T-helper 17 cell (primary cell): ENCODE measurements at regions not wholly inside any gene's neighbourhood (a gene's known extent, or its start where the extent isn't known, plus 50 kb on each side); places are given as distances from the start of the nearest gene placed in this dataset.

Experiments
- ATAC-seq: fragments of 150-1000 bp; cut with Tn5 transposase; 2 replicates; pipeline ENCODE4 v1.10.0; 2021; ENCODE audit warnings: mild to moderate bottlenecking, moderate library complexity
- DNase-seq, 3 donors: peaks; one replicate each; pipeline versions ENCODE4 v3.0.0 to v3.0.0-alpha.2; 2020 to 2021
- H3K9me3 ChIP-seq: one replicate; pipeline ENCODE4 v1.7.0; 2013; ENCODE audit warnings: low read length, mild to moderate bottlenecking; ENCODE audit not compliant: control insufficient read depth, poor library complexity, severe bottlenecking
- H3K27ac Mint-ChIP-seq: one replicate; pipeline ENCODE4 v1.8.0; 2022; ENCODE audit warnings: mild to moderate bottlenecking, moderate library complexity, mixed read lengths
- H3K27me3 Mint-ChIP-seq: one replicate; pipeline ENCODE4 v1.8.0; 2022; ENCODE audit warnings: mixed read lengths
- H3K36me3 Mint-ChIP-seq: one replicate; pipeline ENCODE4 v1.8.0; 2022; ENCODE audit warnings: low read depth, mixed read lengths
- H3K4me1 Mint-ChIP-seq: one replicate; pipeline ENCODE4 v1.8.0; 2022; ENCODE audit warnings: mild to moderate bottlenecking, mixed read lengths
- H3K4me3 Mint-ChIP-seq: one replicate; pipeline ENCODE4 v1.8.0; 2022; ENCODE audit warnings: mild to moderate bottlenecking, moderate library complexity, mixed read lengths

- Mint-ChIP-seq H3K36me3 (no peaks in the 10 kb centered on the region), H3K27ac (no peak overlapping the region), H3K4me1 (no peaks in the 10 kb centered on the region), H3K27me3 (peaks cover 6% of the 10 kb centered on the region), H3K4me3 (no peak overlapping the region)
- no peak for ATAC-seq
- no peaks in the 10 kb centered on the region for H3K9me3 ChIP-seq
- DNase-seq = no peak
Observed at GRCh38 chr17:56030009-56030624, 123.2 kb upstream of the ANKFN1 start.

GRCh38 chr17:56031636-56032035 lies 121.6 kb upstream of the ANKFN1 start:
- no peak overlapping the region for H3K27ac Mint-ChIP-seq
- H3K4me1 Mint-ChIP-seq = no peaks in the 10 kb centered on the region
- no peaks in the 10 kb centered on the region for H3K36me3 Mint-ChIP-seq
- DNase-seq (no peak), ATAC-seq (no peak)
- H3K4me3 Mint-ChIP-seq = no peak overlapping the region
- no peaks in the 10 kb centered on the region for H3K9me3 ChIP-seq
- peaks cover 6% of the 10 kb centered on the region for H3K27me3 Mint-ChIP-seq

GRCh38 chr17:56034197-56034635 lies 119.1 kb upstream of the ANKFN1 start:
- Mint-ChIP-seq H3K4me3 (no peak overlapping the region), H3K27ac (no peak overlapping the region), H3K27me3 (peaks cover 6% of the 10 kb centered on the region), H3K4me1 (no peaks in the 10 kb centered on the region), H3K36me3 (no peaks in the 10 kb centered on the region)
- H3K9me3 ChIP-seq = no peaks in the 10 kb centered on the region
- no peak for ATAC-seq
- no peak for DNase-seq

- ATAC-seq (no peak), DNase-seq (no peak)
- Mint-ChIP-seq H3K27me3 (peaks cover 6% of the 10 kb centered on the region), H3K4me3 (no peak overlapping the region), H3K4me1 (no peaks in the 10 kb centered on the region), H3K27ac (no peak overlapping the region), H3K36me3 (no peaks in the 10 kb centered on the region)
- H3K9me3 ChIP-seq = no peaks in the 10 kb centered on the region
Observed at GRCh38 chr17:56038131-56038530, 115.1 kb upstream of the ANKFN1 start.

- DNase-seq (no peak), ATAC-seq (no peak)
- no peak overlapping the region for H3K4me3 Mint-ChIP-seq
- peaks cover 16% of the 10 kb centered on the region for H3K27me3 Mint-ChIP-seq
- H3K4me1 Mint-ChIP-seq = no peaks in the 10 kb centered on the region
- no peaks in the 10 kb centered on the region for H3K36me3 Mint-ChIP-seq
- no peak overlapping the region for H3K27ac Mint-ChIP-seq
- no peaks in the 10 kb centered on the region for H3K9me3 ChIP-seq
Observed at GRCh38 chr17:56045872-56046271, 107.4 kb upstream of the ANKFN1 start.

GRCh38 chr17:56047331-56047730 lies 105.9 kb upstream of the ANKFN1 start:
- no peak overlapping the region for H3K27ac Mint-ChIP-seq
- peaks cover 16% of the 10 kb centered on the region for H3K27me3 Mint-ChIP-seq
- H3K36me3 Mint-ChIP-seq = no peaks in the 10 kb centered on the region
- no peak overlapping the region for H3K4me3 Mint-ChIP-seq
- H3K9me3 ChIP-seq = no peaks in the 10 kb centered on the region
- no peak for DNase-seq
- no peaks in the 10 kb centered on the region for H3K4me1 Mint-ChIP-seq
- no peak for ATAC-seq

GRCh38 chr17:56057869-56058268 lies 95.4 kb upstream of the ANKFN1 start:
- H3K36me3 Mint-ChIP-seq = no peaks in the 10 kb centered on the region

GRCh38 chr17:56064506-56064905 lies 88.8 kb upstream of the ANKFN1 start:
- Mint-ChIP-seq H3K4me3 (no peak overlapping the region), H3K27me3 (no peaks in the 10 kb centered on the region), H3K4me1 (no peaks in the 10 kb centered on the region), H3K27ac (no peak overlapping the region), H3K36me3 (no peaks in the 10 kb centered on the region)
- ATAC-seq (no peak), DNase-seq (no peak)
- no peaks in the 10 kb centered on the region for H3K9me3 ChIP-seq

More at GRCh38 chr17:56057869-56058268, 95.4 kb upstream of the ANKFN1 start:
- Mint-ChIP-seq H3K4me1 (no peaks in the 10 kb centered on the region), H3K27ac (no peak overlapping the region), H3K27me3 (no peaks in the 10 kb centered on the region), H3K4me3 (no peak overlapping the region)
- no peaks in the 10 kb centered on the region for H3K9me3 ChIP-seq
- ATAC-seq (no peak), DNase-seq (no peak)

- no peaks in the 10 kb centered on the region for H3K9me3 ChIP-seq
- ATAC-seq = no peak
- Mint-ChIP-seq H3K27ac (no peak overlapping the region), H3K4me3 (no peak overlapping the region), H3K36me3 (no peaks in the 10 kb centered on the region), H3K27me3 (no peaks in the 10 kb centered on the region), H3K4me1 (no peaks in the 10 kb centered on the region)
- DNase-seq = no peak
Observed at GRCh38 chr17:56074361-56074890, 78.8 kb upstream of the ANKFN1 start.

- no peaks in the 10 kb centered on the region for H3K4me1 Mint-ChIP-seq
- no peak overlapping the region for H3K4me3 Mint-ChIP-seq
- DNase-seq (no peak), ATAC-seq (no peak)
- H3K27ac Mint-ChIP-seq = no peak overlapping the region
- no peaks in the 10 kb centered on the region for H3K27me3 Mint-ChIP-seq
- no peaks in the 10 kb centered on the region for H3K36me3 Mint-ChIP-seq
- H3K9me3 ChIP-seq = no peaks in the 10 kb centered on the region
Observed at GRCh38 chr17:56076980-56077379, 76.3 kb upstream of the ANKFN1 start.

GRCh38 chr17:56083475-56083874 lies 69.8 kb upstream of the ANKFN1 start:
- Mint-ChIP-seq H3K27ac (no peak overlapping the region), H3K4me1 (no peaks in the 10 kb centered on the region), H3K36me3 (no peaks in the 10 kb centered on the region), H3K27me3 (no peaks in the 10 kb centered on the region), H3K4me3 (no peak overlapping the region)
- ATAC-seq (no peak), DNase-seq (no peak)
- H3K9me3 ChIP-seq = no peaks in the 10 kb centered on the region

- no peaks in the 10 kb centered on the region for H3K4me1 Mint-ChIP-seq
- ATAC-seq (no peak), DNase-seq (no peak)
- H3K27me3 Mint-ChIP-seq = no peaks in the 10 kb centered on the region
- no peaks in the 10 kb centered on the region for H3K9me3 ChIP-seq
- H3K4me3 Mint-ChIP-seq = no peak overlapping the region
- no peaks in the 10 kb centered on the region for H3K36me3 Mint-ChIP-seq
- H3K27ac Mint-ChIP-seq = no peak overlapping the region
Observed at GRCh38 chr17:56085576-56086267, 67.6 kb upstream of the ANKFN1 start.

GRCh38 chr17:56087199-56087598 lies 66.1 kb upstream of the ANKFN1 start:
- no peaks in the 10 kb centered on the region for H3K36me3 Mint-ChIP-seq
- DNase-seq (no peak), ATAC-seq (no peak)
- no peaks in the 10 kb centered on the region for H3K27me3 Mint-ChIP-seq
- no peak overlapping the region for H3K4me3 Mint-ChIP-seq
- no peak overlapping the region for H3K27ac Mint-ChIP-seq
- H3K4me1 Mint-ChIP-seq = no peaks in the 10 kb centered on the region
- no peaks in the 10 kb centered on the region for H3K9me3 ChIP-seq
